ENCODE measurements at regions not wholly inside any gene's neighbourhood (a gene's known extent, or its start where the extent isn't known, plus 50 kb on each side); places are given as distances from the start of the nearest gene placed in this dataset.

DNA sequence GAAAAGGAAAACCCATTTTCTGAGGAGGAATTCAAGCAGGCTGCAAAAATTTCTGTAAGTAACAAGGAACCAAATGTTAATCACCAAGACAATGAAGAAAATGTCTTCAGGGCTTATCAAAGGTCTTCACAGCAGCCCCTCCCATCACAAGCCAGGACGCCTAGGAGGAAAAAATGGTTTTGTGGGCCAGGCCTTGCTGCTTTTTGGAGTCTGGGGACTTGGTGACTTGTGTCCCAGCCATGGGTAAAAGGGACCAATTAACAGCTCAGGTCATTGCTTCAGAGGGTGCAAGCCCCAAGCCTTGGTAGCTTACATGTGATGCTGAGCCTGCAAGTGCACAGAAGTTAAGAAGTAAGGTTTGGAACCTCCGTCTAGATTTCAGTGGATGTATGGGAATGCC lies 55.7 kb upstream of the FOXP2 start:
- TF ChIP-seq, protein P1, sequence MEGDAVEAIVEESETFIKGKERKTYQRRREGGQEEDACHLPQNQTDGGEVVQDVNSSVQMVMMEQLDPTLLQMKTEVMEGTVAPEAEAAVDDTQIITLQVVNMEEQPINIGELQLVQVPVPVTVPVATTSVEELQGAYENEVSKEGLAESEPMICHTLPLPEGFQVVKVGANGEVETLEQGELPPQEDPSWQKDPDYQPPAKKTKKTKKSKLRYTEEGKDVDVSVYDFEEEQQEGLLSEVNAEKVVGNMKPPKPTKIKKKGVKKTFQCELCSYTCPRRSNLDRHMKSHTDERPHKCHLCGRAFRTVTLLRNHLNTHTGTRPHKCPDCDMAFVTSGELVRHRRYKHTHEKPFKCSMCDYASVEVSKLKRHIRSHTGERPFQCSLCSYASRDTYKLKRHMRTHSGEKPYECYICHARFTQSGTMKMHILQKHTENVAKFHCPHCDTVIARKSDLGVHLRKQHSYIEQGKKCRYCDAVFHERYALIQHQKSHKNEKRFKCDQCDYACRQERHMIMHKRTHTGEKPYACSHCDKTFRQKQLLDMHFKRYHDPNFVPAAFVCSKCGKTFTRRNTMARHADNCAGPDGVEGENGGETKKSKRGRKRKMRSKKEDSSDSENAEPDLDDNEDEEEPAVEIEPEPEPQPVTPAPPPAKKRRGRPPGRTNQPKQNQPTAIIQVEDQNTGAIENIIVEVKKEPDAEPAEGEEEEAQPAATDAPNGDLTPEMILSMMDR (IDR thresholded peaks at IDR 0.05; ENCODE audit: low read depth, low read length, missing input control) = no peak
- TF ChIP-seq YY1 (IDR thresholded peaks at IDR 0.05) = no peak
- TF ChIP-seq, protein P2, sequence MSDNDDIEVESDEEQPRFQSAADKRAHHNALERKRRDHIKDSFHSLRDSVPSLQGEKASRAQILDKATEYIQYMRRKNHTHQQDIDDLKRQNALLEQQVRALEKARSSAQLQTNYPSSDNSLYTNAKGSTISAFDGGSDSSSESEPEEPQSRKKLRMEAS (IDR thresholded peaks at IDR 0.05) = no peak
- TF ChIP-seq TAF1 (conservative IDR thresholded peaks at IDR 0.05) = no peak
- TF ChIP-seq SP1 (IDR thresholded peaks at IDR 0.05) = no peak

Data from liver (tissue), 3 donors.